Gastroesophageal sphincter (tissue), 3 donors: ENCODE measurements at regions not wholly inside any gene's neighbourhood (a gene's known extent, or its start where the extent isn't known, plus 50 kb on each side); places are given as distances from the start of the nearest gene placed in this dataset.

Experiments
- CTCF ChIP-seq, 4 experiments: fragments of 200-600 bp in 2 of 4; fragments of 450-650 bp in 2 of 4; sonication (generic) in 1 of 4; IDR thresholded peaks; one replicate each; pipeline ENCODE4 v1.5.1; 2017 to 2019; ENCODE audit warnings: antibody characterized with exemption in 4 of 4, mild to moderate bottlenecking in 2 of 4, moderate library complexity in 2 of 4
- POLR2A ChIP-seq, 2 donors: fragments of 450-650 bp; IDR thresholded peaks; one replicate each; pipeline ENCODE4 v1.6.1; 2017; ENCODE audit warnings: antibody characterized with exemption in 2 of 2, mild to moderate bottlenecking in 2 of 2, moderate library complexity in 1 of 2

GRCh38 chr4:124883632-124884031 is 171.1 kb upstream of the ANKRD50 start:
- no peak for TF ChIP-seq CTCF (IDR thresholded peaks at IDR 0.05)
- TF ChIP-seq POLR2A (IDR thresholded peaks at IDR 0.05), result no peak
